Smooth muscle cell (in vitro differentiated cells): ENCODE measurements at regions not wholly inside any gene's neighbourhood (a gene's known extent, or its start where the extent isn't known, plus 50 kb on each side); places are given as distances from the start of the nearest gene placed in this dataset.
"Not testable (repeated sequence)": the region's sequence is repeated elsewhere in the genome, so short reads cannot be mapped to it uniquely, and the experiment has no call there.

Experiments used
- DNase-seq: peaks from one replicate; lab custom pipeline; 2025; ENCODE audit not compliant: unreplicated experiment; lab: John Stamatoyannopoulos, UW
- H2AFZ ChIP-seq: fragments of 200-600 bp; sonication (generic); 2 replicates; pipeline ENCODE4 v1.6.0; 2016; ENCODE audit warnings: antibody characterized with exemption, low read depth, mild to moderate bottlenecking
- H3F3A ChIP-seq: fragments of 200-600 bp; sonication (generic); 2 replicates; pipeline ENCODE4 v1.6.0; 2017; ENCODE audit warnings: antibody characterized with exemption, low read depth
- H3K27ac ChIP-seq: fragments of 200-600 bp; sonication (generic); 2 replicates; pipeline ENCODE4 v1.5.1; 2016; ENCODE audit warnings: low read depth, mild to moderate bottlenecking
- H3K27me3 ChIP-seq: fragments of 200-600 bp; sonication (generic); 2 replicates; pipeline ENCODE4 v1.6.1; 2016; ENCODE audit warnings: low read depth, mild to moderate bottlenecking
- H3K36me3 ChIP-seq: fragments of 200-600 bp; sonication (generic); 2 replicates; pipeline ENCODE4 v1.5.1; 2016; ENCODE audit warnings: low read depth
- H3K4me1 ChIP-seq: fragments of 200-600 bp; sonication (generic); 2 replicates; pipeline ENCODE4 v1.5.1; 2016; ENCODE audit warnings: low read depth
- H3K4me2 ChIP-seq: fragments of 200-600 bp; sonication (generic); 2 replicates; pipeline ENCODE4 v1.6.0; 2016; ENCODE audit warnings: mild to moderate bottlenecking
- H3K4me3 ChIP-seq: fragments of 200-600 bp; sonication (generic); 2 replicates; pipeline ENCODE4 v1.5.1; 2016; ENCODE audit warnings: mild to moderate bottlenecking
- H3K79me2 ChIP-seq: fragments of 200-600 bp; sonication (generic); 2 replicates; pipeline ENCODE4 v1.6.0; 2016; ENCODE audit warnings: low read depth, mild to moderate bottlenecking
- H3K9ac ChIP-seq: fragments of 200-600 bp; sonication (generic); 2 replicates; pipeline ENCODE4 v1.6.0; 2016; ENCODE audit warnings: low read depth
- H3K9me3 ChIP-seq: fragments of 200-600 bp; sonication (generic); replicated peaks from 2 replicates; pipeline ENCODE4 v1.5.1; 2016; ENCODE audit warnings: low read depth
- H4K20me1 ChIP-seq: fragments of 200-600 bp; sonication (generic); 2 replicates; pipeline ENCODE4 v1.6.0; 2016; ENCODE audit warnings: low read depth
- WGBS: methylation state at CpG from one replicate; pipeline ENCODE4 v1.1.7; 2016; ENCODE audit warnings: low lambda C conversion rate; 5-methylcytosine and 5-hydroxymethylcytosine counted together
- TF ChIP-seq, protein P1 (sequence below): fragments of 200-600 bp; sonication (generic); IDR thresholded peaks from 2 replicates; pipeline ENCODE4 v1.5.1; 2017; ENCODE audit warnings: borderline replicate concordance, mild to moderate bottlenecking, antibody characterized with exemption; ENCODE audit not compliant: insufficient read depth, poor library complexity, severe bottlenecking

DNA sequence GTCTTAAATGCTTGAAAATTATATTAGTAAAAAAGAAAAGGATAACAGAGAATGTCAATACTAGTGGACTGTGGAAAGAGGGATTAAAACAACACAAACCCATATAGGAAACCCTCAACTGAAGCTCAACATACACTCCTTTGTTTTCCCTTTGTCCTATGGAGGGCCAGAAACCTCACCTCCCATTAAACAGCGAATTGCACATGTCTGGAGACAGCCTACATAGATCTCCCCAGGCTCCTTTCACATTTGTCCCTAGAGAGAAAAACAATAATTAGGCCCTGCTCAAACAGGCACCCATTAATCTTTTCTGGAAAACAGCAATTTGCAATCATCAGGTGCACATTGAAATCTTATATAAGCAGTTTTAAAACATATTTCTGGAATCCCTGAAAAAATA, 87.6 kb upstream of the SEMA3D start:
- no peak for DNase-seq
- 19% methylated on average over 1 of the region's 1 CpG for WGBS
- no peaks in the 10 kb centered on the region for H3K9me3 ChIP-seq
- H3K4me3 ChIP-seq: no peak overlapping the region
- no peak overlapping the region for H2AFZ ChIP-seq
- H3K27me3 ChIP-seq: no peaks in the 10 kb centered on the region
- H4K20me1 ChIP-seq: no peaks in the 10 kb centered on the region
- H3F3A ChIP-seq: no peaks in the 10 kb centered on the region
- H3K79me2 ChIP-seq: no peaks in the 10 kb centered on the region
- no peak overlapping the region for H3K4me2 ChIP-seq
- H3K27ac ChIP-seq: no peak overlapping the region
- TF ChIP-seq, protein P1, sequence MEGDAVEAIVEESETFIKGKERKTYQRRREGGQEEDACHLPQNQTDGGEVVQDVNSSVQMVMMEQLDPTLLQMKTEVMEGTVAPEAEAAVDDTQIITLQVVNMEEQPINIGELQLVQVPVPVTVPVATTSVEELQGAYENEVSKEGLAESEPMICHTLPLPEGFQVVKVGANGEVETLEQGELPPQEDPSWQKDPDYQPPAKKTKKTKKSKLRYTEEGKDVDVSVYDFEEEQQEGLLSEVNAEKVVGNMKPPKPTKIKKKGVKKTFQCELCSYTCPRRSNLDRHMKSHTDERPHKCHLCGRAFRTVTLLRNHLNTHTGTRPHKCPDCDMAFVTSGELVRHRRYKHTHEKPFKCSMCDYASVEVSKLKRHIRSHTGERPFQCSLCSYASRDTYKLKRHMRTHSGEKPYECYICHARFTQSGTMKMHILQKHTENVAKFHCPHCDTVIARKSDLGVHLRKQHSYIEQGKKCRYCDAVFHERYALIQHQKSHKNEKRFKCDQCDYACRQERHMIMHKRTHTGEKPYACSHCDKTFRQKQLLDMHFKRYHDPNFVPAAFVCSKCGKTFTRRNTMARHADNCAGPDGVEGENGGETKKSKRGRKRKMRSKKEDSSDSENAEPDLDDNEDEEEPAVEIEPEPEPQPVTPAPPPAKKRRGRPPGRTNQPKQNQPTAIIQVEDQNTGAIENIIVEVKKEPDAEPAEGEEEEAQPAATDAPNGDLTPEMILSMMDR: no peak
- no peaks in the 10 kb centered on the region for H3K36me3 ChIP-seq
- H3K9ac ChIP-seq: no peak overlapping the region
- H3K4me1 ChIP-seq: peaks cover 5% of the 10 kb centered on the region

DNA sequence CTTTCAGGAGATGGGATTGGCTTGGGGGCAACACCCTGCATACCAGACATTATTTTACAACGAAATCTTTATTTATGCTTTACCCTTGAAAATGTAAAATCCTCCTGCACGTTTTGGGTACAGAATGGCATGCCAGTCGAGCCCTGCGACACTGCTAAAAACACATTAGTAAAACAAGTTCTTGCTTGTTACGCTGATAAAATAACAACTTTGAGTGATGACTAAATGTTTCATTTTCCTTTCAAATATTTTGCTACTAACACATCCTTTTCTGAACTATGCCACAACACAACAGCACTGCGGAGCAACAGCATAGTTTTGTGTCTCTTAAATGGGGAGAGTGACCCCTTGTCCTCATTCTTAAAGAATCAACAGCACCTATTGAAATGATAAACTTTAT, 76.0 kb upstream of the SEMA3D start:
- Histone ChIP-seq H3K4me2 (no peak overlapping the region), H3K9ac (no peak overlapping the region), H3F3A (no peaks in the 10 kb centered on the region), H4K20me1 (no peaks in the 10 kb centered on the region), H2AFZ (no peak overlapping the region), H3K79me2 (no peaks in the 10 kb centered on the region), H3K27me3 (no peaks in the 10 kb centered on the region), H3K4me3 (no peak overlapping the region), H3K36me3 (no peaks in the 10 kb centered on the region), H3K4me1 (no peaks in the 10 kb centered on the region), H3K9me3 (no peaks in the 10 kb centered on the region), H3K27ac (no peak overlapping the region)
- no peak for DNase-seq
- WGBS: 57% methylated on average over 6 of the region's 6 CpGs
- TF ChIP-seq, protein P1: no peak

DNA sequence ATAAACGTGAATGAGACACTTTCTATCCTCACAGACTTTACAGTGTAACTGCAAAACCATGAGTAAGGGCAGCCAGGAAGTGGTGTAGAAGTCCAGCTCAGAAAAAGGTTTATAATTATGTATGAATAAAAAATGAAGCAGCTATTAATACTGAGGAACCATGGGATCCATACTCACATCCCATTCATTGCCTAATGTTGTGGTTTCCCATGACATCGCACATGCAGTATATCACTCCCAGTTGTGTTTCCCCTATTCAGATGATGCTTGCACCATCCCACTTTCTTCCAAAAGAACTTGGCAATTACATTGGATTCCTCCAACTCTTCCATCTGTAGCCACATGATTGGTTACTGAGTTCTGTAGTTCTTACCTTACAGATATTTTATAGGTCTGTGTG, 74.5 kb upstream of the SEMA3D start:
- H2AFZ ChIP-seq: no peak overlapping the region
- DNase-seq: no peak
- no peak overlapping the region for H3K9ac ChIP-seq
- H3K79me2 ChIP-seq: no peaks in the 10 kb centered on the region
- H4K20me1 ChIP-seq: no peaks in the 10 kb centered on the region
- H3K9me3 ChIP-seq: no peaks in the 10 kb centered on the region
- H3K27ac ChIP-seq: no peak overlapping the region
- H3K4me1 ChIP-seq: no peaks in the 10 kb centered on the region
- H3F3A ChIP-seq: no peaks in the 10 kb centered on the region
- H3K4me2 ChIP-seq: no peak overlapping the region
- H3K27me3 ChIP-seq: no peaks in the 10 kb centered on the region
- no peaks in the 10 kb centered on the region for H3K36me3 ChIP-seq
- no peak overlapping the region for H3K4me3 ChIP-seq
- WGBS: 88% methylated on average over 2 of the region's 2 CpGs
- TF ChIP-seq, protein P1: no peak

DNA sequence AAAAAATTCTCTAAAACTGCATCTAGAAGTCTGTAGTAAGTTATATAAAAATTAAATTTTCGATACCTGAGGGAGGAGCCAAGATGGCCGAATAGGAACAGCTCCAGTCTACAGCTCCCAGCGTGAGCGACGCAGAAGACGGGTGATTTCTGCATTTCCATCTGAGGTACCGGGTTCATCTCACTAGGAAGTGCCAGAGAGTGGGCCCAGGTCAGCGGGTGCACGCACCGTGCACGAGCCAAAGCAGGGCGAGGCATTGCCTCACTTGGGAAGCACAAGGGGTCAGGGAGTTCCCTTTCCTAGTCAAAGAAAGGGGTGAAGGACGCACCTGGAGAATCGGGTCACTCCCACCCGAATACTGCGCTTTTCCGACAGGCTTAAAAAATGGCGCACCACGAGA, 62.9 kb upstream of the SEMA3D start:
- not testable (repeated sequence) for H4K20me1 ChIP-seq, H3K27me3 ChIP-seq, H3K9me3 ChIP-seq, H3K4me3 ChIP-seq, H3F3A ChIP-seq, H3K79me2 ChIP-seq, H3K4me2 ChIP-seq, H3K9ac ChIP-seq, H3K4me1 ChIP-seq, DNase-seq, H3K36me3 ChIP-seq, H3K27ac ChIP-seq, H2AFZ ChIP-seq
- WGBS: 98% methylated on average over 19 of the region's 19 CpGs
